CD4-positive, alpha-beta T cell treated with Interleukin-4 for 1 hour (primary cell): ENCODE measurements at regions not wholly inside any gene's neighbourhood (a gene's known extent, or its start where the extent isn't known, plus 50 kb on each side); places are given as distances from the start of the nearest gene placed in this dataset.
"Not testable (repeated sequence)": the region's sequence is repeated elsewhere in the genome, so short reads cannot be mapped to it uniquely, and the experiment has no call there.

Experiments used
- DNase-seq, 2 donors: peaks; one replicate each; pipeline ENCODE4 v3.0.0-alpha.2; 2020 to 2022

DNA sequence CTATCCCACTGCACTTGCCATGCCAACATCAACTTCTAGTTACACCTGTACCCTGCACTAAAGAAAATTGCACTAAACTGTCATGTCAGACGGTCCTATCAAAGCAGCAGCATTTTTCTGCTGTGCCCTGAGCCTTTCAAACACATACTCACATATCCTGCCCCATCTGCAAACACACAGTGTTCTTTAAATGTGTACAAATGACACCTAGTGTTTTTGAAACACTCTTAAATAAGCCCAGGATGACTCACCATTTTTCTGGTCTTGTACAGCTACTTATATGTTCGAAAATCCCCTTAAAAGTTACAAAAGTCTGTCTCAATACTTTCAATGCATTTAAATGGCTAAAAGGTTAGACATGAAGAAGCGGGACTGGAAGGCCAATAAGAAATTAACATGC, 346.7 kb upstream of the PPARGC1A start:
- DNase-seq, result no peak

DNA sequence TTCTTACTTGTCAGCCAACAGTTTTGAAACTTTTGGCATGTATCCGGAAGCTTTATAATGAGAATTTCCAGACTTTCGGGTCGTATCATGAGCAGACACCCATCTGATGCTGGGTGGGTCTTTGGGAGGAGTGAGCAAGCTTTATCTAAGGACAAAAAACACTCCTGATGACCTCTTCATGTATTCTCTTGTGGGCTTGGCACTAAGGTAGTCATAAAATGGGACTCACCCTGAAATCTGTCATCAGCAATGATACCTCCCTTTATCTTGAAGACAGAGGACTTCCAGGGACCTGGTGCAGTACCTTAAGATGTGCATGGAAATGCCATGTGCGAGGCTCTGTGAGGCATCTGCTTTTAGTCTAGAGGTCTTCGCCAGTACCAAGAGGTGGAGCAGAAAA, 346.3 kb upstream of the PPARGC1A start:
- no peak for DNase-seq

DNA sequence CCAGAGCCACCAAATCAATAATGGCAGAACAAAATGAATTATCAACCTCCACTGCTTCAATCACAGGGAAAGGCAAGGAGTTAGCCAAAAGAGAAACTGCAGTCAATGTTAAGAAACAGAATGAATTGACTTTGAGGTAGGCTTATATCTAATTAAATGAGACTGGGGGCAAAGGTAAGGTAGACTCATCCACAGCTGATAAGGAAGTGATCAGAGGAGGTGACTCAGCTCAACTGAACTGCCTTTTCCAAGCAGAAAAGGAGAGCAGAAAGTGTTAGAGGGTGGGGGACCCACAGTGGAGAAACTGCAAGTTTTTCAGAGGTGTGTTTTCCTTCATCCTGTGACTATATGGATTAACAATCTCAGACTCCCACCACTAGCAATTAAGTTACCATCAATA, 345.8 kb upstream of the PPARGC1A start:
- no peak for DNase-seq

- DNase-seq, result no peak
These were observed 344.5 kb upstream of the PPARGC1A start for GRCh38 chr4:24234288-24234848.

GRCh38 chr4:24230955-24231354, 341.1 kb upstream of the PPARGC1A start:
- no peak for DNase-seq

GRCh38 chr4:24229978-24230377, 340.1 kb upstream of the PPARGC1A start:
- no peak for DNase-seq

DNA sequence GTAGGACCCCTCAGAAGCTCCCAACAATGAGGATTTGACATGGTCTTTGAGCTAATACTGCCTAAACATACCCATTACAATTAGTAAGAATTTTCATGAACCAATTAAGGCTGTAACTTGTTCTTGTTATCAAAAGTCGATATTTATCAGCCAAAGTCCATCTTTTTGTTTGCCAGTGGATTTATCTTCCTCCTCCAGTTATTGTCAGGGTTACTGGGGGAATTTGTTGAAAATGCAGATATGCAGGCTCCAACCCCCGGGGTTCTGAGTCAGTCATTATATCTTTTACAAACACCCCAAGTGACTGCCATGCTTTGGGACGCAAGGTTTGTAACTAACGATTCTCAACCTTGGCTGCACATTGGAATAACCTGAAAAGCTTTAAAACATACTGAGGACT, 338.8 kb upstream of the PPARGC1A start:
- DNase-seq, result no peak

DNA sequence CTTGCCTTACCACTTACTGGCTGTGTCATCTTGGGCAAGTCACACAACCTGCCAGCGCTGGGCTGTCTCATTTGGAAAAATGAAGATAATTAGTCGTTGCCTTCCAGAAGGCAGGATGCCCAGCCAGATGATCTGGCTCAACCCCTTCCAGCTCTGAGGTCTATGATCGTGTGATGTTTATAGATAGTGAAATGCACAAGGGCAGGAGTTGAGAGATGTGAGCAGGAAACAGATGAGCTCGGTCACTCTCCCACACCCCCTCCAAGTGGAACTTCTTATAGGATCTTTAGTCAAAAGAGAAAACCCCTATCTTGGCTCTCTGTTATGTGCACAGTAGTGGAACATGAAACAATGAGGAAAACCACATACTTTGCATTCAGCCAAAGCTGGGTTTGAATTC, 336.8 kb upstream of the PPARGC1A start:
- no peak for DNase-seq

GRCh38 chr4:24226023-24226422, 336.2 kb upstream of the PPARGC1A start:
- DNase-seq, result no peak

DNA sequence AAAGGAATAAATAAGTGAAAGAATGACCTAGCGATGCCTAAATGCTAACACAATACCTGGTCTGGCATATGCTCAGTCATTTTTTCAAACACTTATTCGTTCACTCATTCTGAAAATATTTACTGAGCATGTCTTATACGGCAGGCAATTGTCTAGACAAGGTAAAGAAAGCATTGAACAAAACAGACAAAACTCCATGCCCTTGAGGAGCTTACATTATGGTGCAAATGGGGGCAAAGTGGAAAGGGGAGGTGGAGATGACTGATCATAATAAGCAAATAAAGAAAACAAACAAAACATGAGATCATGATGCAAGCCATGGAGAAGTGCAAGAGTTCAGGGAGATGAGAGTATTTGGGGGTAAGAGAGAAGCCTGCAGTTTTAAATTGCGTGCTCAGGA, 334.6 kb upstream of the PPARGC1A start:
- no peak for DNase-seq

- DNase-seq, result no peak
These were observed 329.4 kb upstream of the PPARGC1A start for GRCh38 chr4:24219209-24219608.

DNA sequence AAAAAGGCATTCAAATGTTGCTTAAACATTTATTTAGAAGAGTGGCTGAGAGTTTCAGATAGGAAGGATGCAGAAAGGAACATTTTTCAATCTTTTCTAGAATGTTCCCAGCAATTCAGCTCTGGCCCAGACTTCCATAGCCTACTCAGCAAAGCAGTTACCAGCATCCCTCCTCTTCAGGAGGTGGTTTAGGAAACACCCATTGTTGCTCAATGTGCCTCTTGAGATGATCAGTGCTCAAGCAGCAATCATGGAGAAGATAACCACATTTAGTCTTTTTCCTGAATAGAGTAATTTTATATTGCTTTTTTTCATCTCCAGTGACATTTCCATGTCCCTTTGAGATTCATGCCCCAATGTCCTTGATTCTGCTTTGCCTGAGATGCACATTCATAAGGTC, 328.7 kb upstream of the PPARGC1A start:
- no peak for DNase-seq

GRCh38 chr4:24214796-24215195, 324.9 kb upstream of the PPARGC1A start:
- no peak for DNase-seq

- DNase-seq, result no peak
These were observed 324.1 kb upstream of the PPARGC1A start for GRCh38 chr4:24213961-24214360.

GRCh38 chr4:24212642-24213041, 322.8 kb upstream of the PPARGC1A start:
- no peak for DNase-seq

DNA sequence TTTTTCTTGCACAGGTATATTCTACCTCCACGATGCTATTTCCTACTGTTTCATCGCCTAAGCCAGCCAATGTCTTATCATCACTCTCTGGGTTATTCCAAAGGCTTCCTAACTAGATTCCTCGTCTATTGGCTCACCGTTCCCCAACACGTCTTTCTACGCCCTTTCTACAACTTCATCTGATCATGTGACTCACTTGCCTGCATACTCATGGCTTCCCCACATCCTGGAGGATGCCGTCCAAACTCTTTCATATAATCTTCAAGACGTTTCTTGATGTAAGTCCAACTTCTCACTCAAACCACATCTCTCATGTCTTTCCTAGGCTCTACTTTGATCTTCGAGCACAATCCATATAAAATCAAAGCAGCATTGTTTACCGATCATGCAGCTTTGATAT, 322.0 kb upstream of the PPARGC1A start:
- DNase-seq, result no peak

DNA sequence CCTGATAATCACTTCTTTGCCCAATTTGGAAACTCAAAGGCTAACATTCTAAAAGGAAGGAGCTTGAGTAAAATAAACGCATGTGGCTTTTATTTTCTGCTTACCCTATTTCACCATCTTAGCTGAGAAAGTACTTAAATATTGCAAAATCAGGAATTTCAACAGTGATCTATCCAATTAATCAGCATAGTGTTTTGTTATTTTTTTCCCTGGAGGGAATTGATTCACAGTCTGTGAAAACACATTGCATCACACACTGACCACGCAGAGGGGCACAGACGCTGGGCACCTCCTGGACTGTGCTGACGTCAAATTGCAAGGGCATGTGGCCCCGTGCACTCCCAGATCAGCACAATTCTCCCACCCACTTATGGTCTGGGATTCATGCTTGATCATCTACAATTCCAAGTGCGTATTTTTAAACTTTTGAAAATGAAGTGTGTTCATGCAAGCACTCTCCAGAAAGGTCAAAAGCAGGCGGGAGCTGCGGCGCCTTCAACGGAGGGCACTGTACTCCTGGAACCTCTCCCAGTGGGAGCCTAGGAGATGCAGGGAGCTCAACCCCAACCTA, 320.6 kb upstream of the PPARGC1A start:
- DNase-seq, result no peak

GRCh38 chr4:24209906-24210305, 320.1 kb upstream of the PPARGC1A start:
- no peak for DNase-seq

DNA sequence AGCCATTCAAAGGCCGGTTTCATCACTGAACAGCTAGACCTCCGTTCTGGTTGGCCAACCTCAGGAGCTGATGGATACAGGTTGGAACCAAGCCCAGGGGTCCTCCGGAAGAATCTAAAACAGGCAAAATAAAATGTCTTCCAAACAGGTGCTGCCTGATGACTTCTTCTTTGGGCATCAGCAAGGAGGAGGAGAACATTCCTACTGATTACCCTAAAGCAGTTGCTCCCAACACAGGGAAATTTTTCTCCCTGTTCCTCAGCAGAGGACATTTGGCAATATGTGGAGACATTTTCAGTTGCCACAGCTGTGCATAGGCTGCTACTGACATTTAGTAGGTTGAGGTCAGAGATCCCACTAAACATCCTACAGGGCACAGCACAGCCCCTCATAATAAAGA, 319.3 kb upstream of the PPARGC1A start:
- no peak for DNase-seq

- no peak for DNase-seq
These were observed 318.8 kb upstream of the PPARGC1A start for GRCh38 chr4:24208691-24209090.

DNA sequence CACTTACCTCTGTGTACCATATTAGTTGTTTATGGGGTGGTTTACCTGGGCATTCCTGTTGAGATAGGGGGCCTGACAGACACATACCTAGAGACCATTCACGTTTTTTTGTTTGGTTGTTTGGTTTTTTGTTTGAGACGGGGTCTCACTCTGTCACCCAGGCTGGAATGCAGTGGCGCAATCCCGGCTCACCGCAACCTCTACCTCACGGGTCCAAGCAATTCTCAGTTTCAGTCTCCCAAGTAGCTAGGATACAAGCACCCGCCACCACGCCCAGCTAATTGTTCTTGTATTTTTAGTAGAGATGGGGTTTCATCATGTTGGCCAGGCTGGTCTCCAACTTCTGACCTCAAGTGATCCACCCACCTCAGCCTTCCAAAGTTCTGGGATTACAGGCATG, 314.9 kb upstream of the PPARGC1A start:
- not testable (repeated sequence) for DNase-seq

- no peak for DNase-seq
These were observed 314.1 kb upstream of the PPARGC1A start for GRCh38 chr4:24203926-24204325.

DNA sequence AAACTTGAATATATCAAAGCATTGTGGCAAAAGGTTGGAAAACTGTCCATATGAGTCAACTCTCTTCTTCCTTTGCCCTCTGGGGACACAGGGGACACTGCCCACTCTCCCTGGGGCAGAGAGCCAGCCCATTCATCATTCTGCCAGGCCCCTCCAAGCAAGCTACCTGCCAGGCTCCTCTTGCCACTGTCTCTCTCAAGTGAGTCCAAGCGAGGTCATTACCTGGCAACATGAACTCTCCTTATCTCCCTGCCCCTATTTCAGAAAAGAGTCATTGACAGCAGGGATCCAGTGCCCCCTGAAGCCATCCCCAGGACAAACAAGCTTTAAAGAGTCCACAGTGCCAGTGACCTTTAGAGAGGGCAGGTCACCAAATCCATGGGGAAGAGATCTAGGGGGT, 312.7 kb upstream of the PPARGC1A start:
- DNase-seq, result no peak

DNA sequence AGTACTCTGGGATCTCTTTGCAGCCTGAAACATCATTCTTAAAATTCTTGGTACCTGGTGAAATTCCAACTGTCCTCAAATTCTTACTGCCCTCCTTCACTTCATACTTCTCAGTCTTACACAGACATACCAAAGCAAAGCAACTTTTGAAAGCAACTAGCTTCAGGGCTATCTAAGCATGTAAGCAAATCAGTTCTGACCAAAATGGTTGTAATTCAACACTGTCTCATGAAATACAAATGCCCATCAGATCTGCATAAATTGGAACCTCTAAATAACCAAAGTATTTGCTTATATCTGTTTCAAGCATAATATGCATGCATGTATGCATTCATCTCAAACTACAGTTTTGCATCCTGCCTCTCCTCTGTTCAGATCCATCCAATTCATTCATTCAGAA, 308.1 kb upstream of the PPARGC1A start:
- no peak for DNase-seq

DNA sequence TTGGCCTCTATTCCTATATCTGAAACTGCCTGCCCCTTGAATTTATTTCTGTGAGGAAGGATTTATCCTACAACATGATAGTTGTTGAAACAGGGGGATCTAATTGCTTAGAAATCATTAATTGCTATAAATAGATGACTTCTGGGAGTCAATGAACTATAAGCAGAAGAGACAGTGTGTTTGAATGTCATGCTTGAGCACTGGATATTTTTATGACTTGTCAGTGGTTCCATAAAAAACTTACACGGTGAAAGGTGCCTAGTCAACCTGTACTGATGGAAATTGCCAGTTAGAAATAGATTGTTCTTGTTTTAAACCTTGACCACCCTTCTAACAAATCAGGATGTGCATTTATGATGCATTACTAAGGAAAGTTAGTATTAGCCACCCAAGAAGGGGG, 306.9 kb upstream of the PPARGC1A start:
- DNase-seq, result no peak
